CD4-positive, CD25-positive, alpha-beta regulatory T cell (primary cell): ENCODE measurements at regions not wholly inside any gene's neighbourhood (a gene's known extent, or its start where the extent isn't known, plus 50 kb on each side); places are given as distances from the start of the nearest gene placed in this dataset.

ENCODE experiments used
- ATAC-seq, 2 donors: fragments of 150-1000 bp; cut with Tn5 transposase; one replicate each; pipeline ENCODE4 v1.10.0; 2021; ENCODE audit warnings: low read depth in 2 of 2, moderate number of reproducible peaks in 2 of 2, moderate library complexity in 1 of 2
- DNase-seq, 3 donors: peaks; one replicate each; pipeline versions ENCODE4 v3.0.0 to v3.0.0-alpha.2; 2012 to 2022; ENCODE audit warnings: mixed read lengths in 1 of 3
- H3K27ac ChIP-seq: one replicate; pipeline ENCODE4 v1.7.0; 2013; ENCODE audit warnings: mild to moderate bottlenecking, low read length; ENCODE audit not compliant: insufficient read depth, poor library complexity, severe bottlenecking
- H3K27me3 ChIP-seq: one replicate; pipeline ENCODE4 v1.7.0; 2013; ENCODE audit warnings: low read length; ENCODE audit not compliant: control insufficient read depth, insufficient read depth
- H3K36me3 ChIP-seq: one replicate; pipeline ENCODE4 v1.7.0; 2013; ENCODE audit warnings: mild to moderate bottlenecking, low read length, moderate library complexity; ENCODE audit not compliant: control insufficient read depth, insufficient read depth
- H3K4me1 ChIP-seq: 2 replicates; pipeline ENCODE4 v1.7.0; 2013; ENCODE audit warnings: mild to moderate bottlenecking, low read length; ENCODE audit not compliant: insufficient read depth, control insufficient read depth, poor library complexity, severe bottlenecking
- H3K4me3 ChIP-seq: one replicate; pipeline ENCODE4 v1.7.0; 2013; ENCODE audit warnings: low read depth, mild to moderate bottlenecking, low read length, moderate library complexity
- H3K9me3 ChIP-seq, 2 experiments: 1 replicate in 1 of 2; 2 replicates in 1 of 2; pipeline ENCODE4 v1.7.0; 2013; ENCODE audit warnings: low read length in 2 of 2, mild to moderate bottlenecking in 1 of 2, moderate library complexity in 1 of 2; ENCODE audit not compliant: control insufficient read depth in 2 of 2
- H3K27ac Mint-ChIP-seq, 3 donors: one replicate each; pipeline ENCODE4 v1.8.0; 2020 to 2022; ENCODE audit warnings: mild to moderate bottlenecking in 3 of 3, mixed read lengths in 3 of 3, moderate library complexity in 2 of 3
- H3K27me3 Mint-ChIP-seq: one replicate; pipeline ENCODE4 v1.8.0; 2022; ENCODE audit warnings: mild to moderate bottlenecking, mixed read lengths
- H3K36me3 Mint-ChIP-seq: one replicate; pipeline ENCODE4 v1.8.0; 2020; ENCODE audit warnings: mixed read lengths
- H3K4me1 Mint-ChIP-seq, 4 donors: one replicate each; pipeline ENCODE4 v1.8.0; 2020 to 2022; ENCODE audit warnings: mixed read lengths in 4 of 4, mild to moderate bottlenecking in 1 of 4
- H3K4me3 Mint-ChIP-seq, 4 donors: one replicate each; pipeline ENCODE4 v1.8.0; 2020 to 2022; ENCODE audit warnings: mild to moderate bottlenecking in 4 of 4, mixed read lengths in 4 of 4, moderate library complexity in 3 of 4
- H3K9me3 Mint-ChIP-seq, 7 donors: one replicate each; pipeline ENCODE4 v1.8.0; 2020 to 2022; ENCODE audit warnings: mixed read lengths in 7 of 7, mild to moderate bottlenecking in 3 of 7, moderate library complexity in 2 of 7

GRCh38 chr5:117881426-117882230 is 1106.7 kb downstream of the DTWD2 start:
- H3K27ac Mint-ChIP-seq, result no peak overlapping the region
- Histone ChIP-seq H3K9me3 (peaks cover 0 to 3% of the 10 kb centered on the region in 2 experiments), H3K27me3 (no peaks in the 10 kb centered on the region), H3K36me3 (no peaks in the 10 kb centered on the region), H3K4me3 (no peak overlapping the region), H3K4me1 (no peaks in the 10 kb centered on the region), H3K27ac (no peak overlapping the region)
- no peak for DNase-seq
- no peaks in the 10 kb centered on the region for H3K4me1 Mint-ChIP-seq
- H3K36me3 Mint-ChIP-seq, result no peaks in the 10 kb centered on the region
- ATAC-seq, result no peak
- H3K4me3 Mint-ChIP-seq, result no peak overlapping the region
- peaks cover 2 to 10% (median 5%) of the 10 kb centered on the region in 7 donors for H3K9me3 Mint-ChIP-seq
- no peaks in the 10 kb centered on the region for H3K27me3 Mint-ChIP-seq

GRCh38 chr5:117880932-117881331 is 1107.4 kb downstream of the DTWD2 start:
- no peaks in the 10 kb centered on the region for H3K4me1 ChIP-seq
- H3K9me3 ChIP-seq, result peaks cover 0 to 3% of the 10 kb centered on the region in 2 experiments
- H3K27ac Mint-ChIP-seq, result no peak overlapping the region
- no peaks in the 10 kb centered on the region for H3K27me3 ChIP-seq
- H3K4me3 Mint-ChIP-seq, result no peak overlapping the region
- H3K4me1 Mint-ChIP-seq, result no peaks in the 10 kb centered on the region
- no peaks in the 10 kb centered on the region for H3K36me3 ChIP-seq
- peaks cover 1 to 9% (median 4%) of the 10 kb centered on the region in 7 donors for H3K9me3 Mint-ChIP-seq
- no peak for DNase-seq
- no peak overlapping the region for H3K4me3 ChIP-seq
- no peaks in the 10 kb centered on the region for H3K36me3 Mint-ChIP-seq
- ATAC-seq, result no peak
- no peaks in the 10 kb centered on the region for H3K27me3 Mint-ChIP-seq
- no peak overlapping the region for H3K27ac ChIP-seq

- Mint-ChIP-seq H3K9me3 (peaks cover 1 to 9% (median 5%) of the 10 kb centered on the region in 7 donors), H3K27ac (no peak overlapping the region), H3K4me1 (no peaks in the 10 kb centered on the region), H3K36me3 (no peaks in the 10 kb centered on the region), H3K27me3 (no peaks in the 10 kb centered on the region), H3K4me3 (no peak overlapping the region)
- no peaks in the 10 kb centered on the region for H3K36me3 ChIP-seq
- no peaks in the 10 kb centered on the region for H3K4me1 ChIP-seq
- H3K27me3 ChIP-seq, result no peaks in the 10 kb centered on the region
- no peaks in the 10 kb centered on the region for H3K9me3 ChIP-seq
- no peak for DNase-seq
- no peak overlapping the region for H3K4me3 ChIP-seq
- H3K27ac ChIP-seq, result no peak overlapping the region
- ATAC-seq, result no peak
Measured at GRCh38 chr5:117877731-117878130, 1110.6 kb downstream of the DTWD2 start.

GRCh38 chr5:117872798-117873368 is 1115.5 kb downstream of the DTWD2 start:
- Histone ChIP-seq H3K27me3 (no peaks in the 10 kb centered on the region), H3K9me3 (no peaks in the 10 kb centered on the region), H3K36me3 (no peaks in the 10 kb centered on the region), H3K4me3 (no peak overlapping the region), H3K4me1 (no peaks in the 10 kb centered on the region), H3K27ac (no peak overlapping the region)
- H3K9me3 Mint-ChIP-seq, result peaks cover 2 to 14% (median 7%) of the 10 kb centered on the region in 7 donors
- no peak overlapping the region for H3K4me3 Mint-ChIP-seq
- DNase-seq (no peak), ATAC-seq (no peak)
- no peak overlapping the region for H3K27ac Mint-ChIP-seq
- H3K4me1 Mint-ChIP-seq, result no peaks in the 10 kb centered on the region
- no peaks in the 10 kb centered on the region for H3K36me3 Mint-ChIP-seq
- no peaks in the 10 kb centered on the region for H3K27me3 Mint-ChIP-seq

- peaks cover 2 to 9% (median 4%) of the 10 kb centered on the region in 7 donors for H3K9me3 Mint-ChIP-seq
- Histone ChIP-seq H3K9me3 (no peaks in the 10 kb centered on the region), H3K4me3 (no peak overlapping the region), H3K27me3 (no peaks in the 10 kb centered on the region), H3K4me1 (no peaks in the 10 kb centered on the region), H3K36me3 (no peaks in the 10 kb centered on the region), H3K27ac (no peak overlapping the region)
- ATAC-seq, result no peak
- H3K27me3 Mint-ChIP-seq, result no peaks in the 10 kb centered on the region
- no peak overlapping the region for H3K4me3 Mint-ChIP-seq
- no peak overlapping the region for H3K27ac Mint-ChIP-seq
- no peaks in the 10 kb centered on the region for H3K36me3 Mint-ChIP-seq
- no peaks in the 10 kb centered on the region for H3K4me1 Mint-ChIP-seq
- no peak for DNase-seq
Measured at GRCh38 chr5:117869596-117869995, 1118.8 kb downstream of the DTWD2 start.

GRCh38 chr5:117863586-117864296 is 1124.6 kb downstream of the DTWD2 start:
- Histone ChIP-seq H3K4me3 (no peak overlapping the region), H3K9me3 (no peaks in the 10 kb centered on the region), H3K27ac (no peak overlapping the region), H3K27me3 (no peaks in the 10 kb centered on the region), H3K4me1 (no peaks in the 10 kb centered on the region), H3K36me3 (no peaks in the 10 kb centered on the region)
- Mint-ChIP-seq H3K4me3 (no peak overlapping the region), H3K4me1 (no peaks in the 10 kb centered on the region), H3K27me3 (no peaks in the 10 kb centered on the region), H3K36me3 (no peaks in the 10 kb centered on the region), H3K27ac (no peak overlapping the region), H3K9me3 (peaks cover 0 to 9% (median 0%) of the 10 kb centered on the region in 7 donors)
- ATAC-seq (no peak), DNase-seq (no peak)

- Mint-ChIP-seq H3K27ac (no peak overlapping the region), H3K4me3 (no peak overlapping the region), H3K27me3 (no peaks in the 10 kb centered on the region), H3K9me3 (peaks cover 0 to 10% (median 7%) of the 10 kb centered on the region in 7 donors), H3K36me3 (no peaks in the 10 kb centered on the region), H3K4me1 (no peaks in the 10 kb centered on the region)
- Histone ChIP-seq H3K4me1 (no peaks in the 10 kb centered on the region), H3K27me3 (no peaks in the 10 kb centered on the region), H3K27ac (no peak overlapping the region), H3K4me3 (no peak overlapping the region), H3K9me3 (peaks cover 0 to 3% of the 10 kb centered on the region in 2 experiments), H3K36me3 (no peaks in the 10 kb centered on the region)
- no peak for ATAC-seq
- no peak for DNase-seq
Measured at GRCh38 chr5:117860550-117860949, 1127.8 kb downstream of the DTWD2 start.
